T-helper 2 cell treated with Interferon-gamma antibody and Interleukin-4, amounts not matched to agents 5 μg/mL and 100 μg/mL, for 36 hours (primary cell): ENCODE measurements at regions not wholly inside any gene's neighbourhood (a gene's known extent, or its start where the extent isn't known, plus 50 kb on each side); places are given as distances from the start of the nearest gene placed in this dataset.

Source experiments
- DNase-seq: peaks from one replicate; pipeline ENCODE4 v3.0.0; 2021; ENCODE audit warnings: low spot score
- H3K27ac Mint-ChIP-seq: one replicate; pipeline ENCODE4 v1.8.0; 2021; ENCODE audit warnings: mild to moderate bottlenecking, mixed read lengths
- H3K27me3 Mint-ChIP-seq: one replicate; pipeline ENCODE4 v1.8.0; 2021; ENCODE audit warnings: low read depth, mixed read lengths
- H3K36me3 Mint-ChIP-seq: one replicate; pipeline ENCODE4 v1.8.0; 2021; ENCODE audit warnings: low read depth, mixed read lengths
- H3K4me1 Mint-ChIP-seq: one replicate; pipeline ENCODE4 v1.8.0; 2021; ENCODE audit warnings: low read depth, mixed read lengths
- H3K4me3 Mint-ChIP-seq: one replicate; pipeline ENCODE4 v1.8.0; 2022; ENCODE audit warnings: mild to moderate bottlenecking, moderate library complexity, mixed read lengths
- H3K9me3 Mint-ChIP-seq: one replicate; pipeline ENCODE4 v1.8.0; 2021; ENCODE audit warnings: mixed read lengths

DNA sequence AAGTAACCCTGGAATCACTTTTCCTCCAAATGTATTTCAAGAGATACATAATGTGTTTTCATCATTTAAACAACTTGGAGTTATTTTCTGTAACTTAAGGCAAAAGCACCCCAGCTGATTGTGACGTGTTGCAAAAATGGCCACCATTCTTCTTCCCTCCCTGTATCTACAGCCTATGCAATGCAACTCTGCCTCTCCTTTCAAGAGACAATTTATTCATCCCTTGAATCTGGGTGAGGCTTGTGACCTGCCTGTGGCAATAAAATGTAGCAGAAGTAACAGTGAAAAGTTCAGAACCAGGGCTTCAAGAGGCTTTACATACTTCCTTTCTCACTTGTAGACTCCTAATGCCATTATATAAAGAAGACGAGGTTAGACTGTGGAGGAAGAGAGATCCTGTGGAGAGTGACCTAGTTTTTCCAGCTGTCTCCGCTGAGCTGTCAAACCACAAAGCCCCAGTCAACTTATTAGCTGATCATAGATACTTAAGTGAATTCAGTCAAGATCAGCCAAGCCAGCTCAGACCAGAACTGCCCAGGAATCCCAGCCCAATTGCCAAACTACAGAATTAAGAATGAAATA lies 81.0 kb upstream of the KLF3 start:
- Mint-ChIP-seq H3K4me3 (no peak overlapping the region), H3K4me1 (no peaks in the 10 kb centered on the region), H3K27ac (no peak overlapping the region), H3K27me3 (peaks cover 16% of the 10 kb centered on the region), H3K9me3 (no peaks in the 10 kb centered on the region), H3K36me3 (no peaks in the 10 kb centered on the region)
- DNase-seq = no peak

DNA sequence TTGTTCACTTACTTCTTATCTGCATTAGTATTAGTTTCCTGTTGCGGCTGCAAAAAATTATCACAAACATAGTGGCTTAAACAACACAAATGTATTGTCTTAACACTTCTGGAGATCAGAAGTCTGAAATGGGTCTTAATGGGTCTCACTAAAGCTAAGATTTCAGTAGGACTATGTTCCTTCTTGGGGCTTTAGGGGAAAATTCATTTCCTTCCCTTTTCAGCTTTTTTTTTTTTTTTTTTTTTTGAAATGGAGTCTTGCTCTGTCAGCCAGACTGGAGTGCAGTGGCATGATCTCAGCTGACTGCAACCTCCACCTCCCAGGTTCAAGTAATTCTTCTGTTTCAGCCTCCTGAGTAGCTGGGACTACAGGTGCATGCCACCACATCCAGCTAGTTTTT lies 78.1 kb upstream of the KLF3 start:
- no peaks in the 10 kb centered on the region for H3K9me3 Mint-ChIP-seq
- no peak overlapping the region for H3K4me3 Mint-ChIP-seq
- DNase-seq = no peak
- H3K4me1 Mint-ChIP-seq = no peaks in the 10 kb centered on the region
- H3K27me3 Mint-ChIP-seq = peaks cover 16% of the 10 kb centered on the region
- H3K36me3 Mint-ChIP-seq = no peaks in the 10 kb centered on the region
- H3K27ac Mint-ChIP-seq = no peak overlapping the region

DNA sequence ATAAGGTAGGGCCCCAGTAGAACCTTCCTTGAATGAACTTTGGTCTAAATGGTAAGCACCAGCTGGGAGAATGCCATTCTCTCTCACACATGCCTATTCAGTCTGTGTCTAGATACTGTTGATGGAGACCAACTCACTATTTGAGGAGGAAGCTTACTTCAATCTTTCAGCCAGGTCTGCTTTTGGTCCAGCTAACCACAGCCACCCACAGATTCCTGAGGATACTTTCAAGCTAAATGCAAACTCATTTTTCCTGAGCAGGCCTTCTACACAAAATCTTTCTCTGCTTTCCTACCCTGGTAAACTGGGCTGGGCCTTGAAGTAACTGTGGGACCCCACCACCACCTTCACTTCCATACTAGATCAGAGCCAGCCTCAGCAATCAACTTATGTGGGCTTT lies 76.9 kb upstream of the KLF3 start:
- Mint-ChIP-seq H3K9me3 (no peaks in the 10 kb centered on the region), H3K27me3 (peaks cover 12% of the 10 kb centered on the region), H3K36me3 (no peaks in the 10 kb centered on the region), H3K4me3 (no peak overlapping the region), H3K27ac (no peak overlapping the region), H3K4me1 (no peaks in the 10 kb centered on the region)
- no peak for DNase-seq

DNA sequence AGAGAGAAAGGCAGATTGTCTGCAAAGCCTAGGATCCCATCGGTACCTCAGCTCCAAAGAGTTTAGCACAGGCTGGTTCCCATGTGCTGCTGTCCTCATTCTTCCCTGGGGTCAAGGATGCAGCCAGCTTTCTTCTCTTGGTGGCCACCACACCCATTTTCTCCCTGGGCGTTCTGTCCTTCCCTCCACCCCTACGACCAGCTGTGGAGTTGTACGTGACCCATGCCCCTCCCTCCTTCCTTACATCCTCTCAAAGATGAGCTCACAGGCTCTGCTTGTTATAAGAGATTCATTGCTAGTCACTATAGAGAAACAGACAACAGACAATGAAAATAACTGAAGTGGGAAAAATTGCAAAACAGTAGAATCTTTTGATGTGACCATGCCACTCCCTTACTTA lies 74.0 kb upstream of the KLF3 start:
- no peaks in the 10 kb centered on the region for H3K36me3 Mint-ChIP-seq
- peaks cover 9% of the 10 kb centered on the region for H3K27me3 Mint-ChIP-seq
- H3K27ac Mint-ChIP-seq = no peak overlapping the region
- no peaks in the 10 kb centered on the region for H3K4me1 Mint-ChIP-seq
- H3K9me3 Mint-ChIP-seq = no peaks in the 10 kb centered on the region
- H3K4me3 Mint-ChIP-seq = no peak overlapping the region
- DNase-seq = no peak

DNA sequence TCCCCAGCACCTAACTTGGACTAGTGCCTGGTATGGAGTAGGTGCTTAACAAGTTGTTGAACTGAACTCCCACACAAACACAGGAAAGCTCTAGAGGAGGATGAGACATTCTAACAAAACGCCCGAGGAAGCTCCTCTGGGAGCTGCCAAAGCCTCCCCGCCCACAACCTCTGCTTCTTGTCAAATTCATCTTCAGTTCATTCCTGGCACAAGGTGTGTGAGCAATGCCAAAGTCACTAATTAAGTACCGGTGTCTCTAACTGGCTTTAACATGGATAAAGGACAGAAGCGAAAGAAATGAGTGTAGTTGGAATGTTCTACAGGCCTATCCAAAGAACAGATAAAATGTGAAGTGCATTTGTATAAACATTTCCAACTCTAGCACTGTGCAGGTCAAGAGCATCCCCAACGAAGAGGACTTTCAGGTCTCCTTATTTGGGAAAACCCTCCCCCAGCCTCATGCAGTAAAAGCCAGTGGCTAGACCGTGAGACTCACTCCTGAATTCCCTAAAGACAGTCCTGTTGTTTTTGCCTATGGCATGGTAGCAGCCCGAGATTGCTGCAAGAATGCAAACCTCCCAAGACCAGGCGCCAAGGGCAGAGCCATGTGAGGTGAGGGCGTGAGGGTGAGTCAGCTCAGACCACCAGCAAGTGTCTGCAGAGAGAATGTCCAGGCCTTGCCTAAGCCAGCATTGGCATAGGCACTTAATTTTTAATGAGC lies 72.2 kb upstream of the KLF3 start:
- Mint-ChIP-seq H3K4me3 (no peak overlapping the region), H3K27me3 (peaks cover 2% of the 10 kb centered on the region), H3K36me3 (no peaks in the 10 kb centered on the region)

DNA sequence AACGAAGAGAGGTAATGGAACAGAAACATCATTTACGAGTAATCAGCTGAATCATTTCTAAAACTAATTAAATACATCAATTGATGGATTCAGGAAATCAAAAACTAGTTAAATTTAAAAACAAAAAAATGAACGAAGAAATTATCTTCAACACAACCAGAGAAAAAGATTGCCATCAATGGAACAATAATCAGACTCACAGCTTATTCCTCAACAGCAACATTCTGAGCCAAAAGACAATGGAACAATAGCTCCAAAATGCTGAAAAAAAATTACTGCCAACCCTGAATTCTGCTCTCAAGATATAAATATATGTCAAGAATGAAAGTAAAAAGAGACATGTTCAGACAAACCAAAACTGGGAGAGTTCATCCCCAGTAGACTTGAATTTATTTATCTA lies 65.5 kb upstream of the KLF3 start:
- Mint-ChIP-seq H3K4me3 (no peak overlapping the region), H3K27ac (no peak overlapping the region), H3K4me1 (no peaks in the 10 kb centered on the region), H3K9me3 (no peaks in the 10 kb centered on the region), H3K27me3 (peaks cover 10% of the 10 kb centered on the region), H3K36me3 (no peaks in the 10 kb centered on the region)
- DNase-seq = no peak

More for the DNA sequence above, 72.2 kb upstream of the KLF3 start:
- no peaks in the 10 kb centered on the region for H3K9me3 Mint-ChIP-seq
- DNase-seq = no peak
- no peaks in the 10 kb centered on the region for H3K4me1 Mint-ChIP-seq
- no peak overlapping the region for H3K27ac Mint-ChIP-seq

DNA sequence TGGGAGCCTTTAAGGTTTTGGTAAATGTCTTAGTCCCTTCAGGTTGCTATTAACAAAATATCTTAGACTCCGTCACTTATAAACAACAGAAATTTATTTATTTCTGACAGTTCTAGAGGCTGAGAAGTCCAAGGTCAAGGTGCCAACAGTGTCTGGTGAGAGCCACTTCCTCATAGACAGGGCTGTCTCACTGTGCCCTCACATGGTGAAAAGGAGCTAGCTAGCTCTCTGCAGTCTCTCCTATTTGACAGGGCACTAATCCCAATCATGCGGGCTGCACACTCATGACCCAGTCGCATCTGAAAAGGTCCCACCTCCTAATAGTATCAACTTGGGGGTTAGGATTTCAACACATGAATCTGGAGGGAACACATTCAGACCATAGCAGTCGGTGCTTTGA lies 63.4 kb upstream of the KLF3 start:
- Mint-ChIP-seq H3K4me3 (no peak overlapping the region), H3K27ac (no peak overlapping the region)
- no peak for DNase-seq

DNA sequence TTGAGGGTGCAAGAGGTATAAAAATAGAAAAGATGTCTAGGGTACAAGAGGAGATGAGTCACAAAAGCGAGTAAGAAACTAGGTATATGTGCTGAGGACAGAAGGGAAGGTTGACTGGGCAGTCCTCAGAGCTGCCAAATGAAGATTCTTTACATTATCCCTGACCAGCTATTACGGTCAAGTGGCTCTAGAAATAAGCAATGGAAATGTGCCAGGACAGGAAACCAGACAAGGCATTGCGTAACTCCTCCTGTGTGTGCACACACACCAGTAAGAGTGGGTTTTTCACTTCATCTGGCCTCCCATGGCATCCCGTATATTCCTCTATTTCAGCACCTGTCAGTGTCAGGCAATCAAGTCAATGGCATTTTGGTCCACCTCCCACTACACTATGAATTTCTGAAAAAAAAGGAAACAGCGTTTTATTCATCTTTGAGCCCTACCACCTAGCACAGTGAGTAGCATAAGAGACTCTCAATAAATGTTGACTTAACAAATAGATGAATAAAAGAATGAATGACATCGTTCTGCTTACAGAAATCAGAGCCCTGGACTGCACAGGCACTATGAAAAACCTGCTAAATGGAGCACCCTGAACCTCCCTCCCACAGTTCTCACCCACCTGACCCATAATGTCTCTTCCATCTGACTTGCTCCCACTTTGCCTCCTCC lies 62.6 kb upstream of the KLF3 start:
- peaks cover 24% of the 10 kb centered on the region for H3K27me3 Mint-ChIP-seq
- no peak overlapping the region for H3K27ac Mint-ChIP-seq
- no peak overlapping the region for H3K4me3 Mint-ChIP-seq
- DNase-seq = no peak
- H3K36me3 Mint-ChIP-seq = no peaks in the 10 kb centered on the region
- no peaks in the 10 kb centered on the region for H3K9me3 Mint-ChIP-seq
- H3K4me1 Mint-ChIP-seq = peaks cover 12% of the 10 kb centered on the region

More for the DNA sequence above, 63.4 kb upstream of the KLF3 start:
- Mint-ChIP-seq H3K9me3 (no peaks in the 10 kb centered on the region), H3K4me1 (peaks cover 10% of the 10 kb centered on the region), H3K36me3 (no peaks in the 10 kb centered on the region), H3K27me3 (peaks cover 21% of the 10 kb centered on the region)

DNA sequence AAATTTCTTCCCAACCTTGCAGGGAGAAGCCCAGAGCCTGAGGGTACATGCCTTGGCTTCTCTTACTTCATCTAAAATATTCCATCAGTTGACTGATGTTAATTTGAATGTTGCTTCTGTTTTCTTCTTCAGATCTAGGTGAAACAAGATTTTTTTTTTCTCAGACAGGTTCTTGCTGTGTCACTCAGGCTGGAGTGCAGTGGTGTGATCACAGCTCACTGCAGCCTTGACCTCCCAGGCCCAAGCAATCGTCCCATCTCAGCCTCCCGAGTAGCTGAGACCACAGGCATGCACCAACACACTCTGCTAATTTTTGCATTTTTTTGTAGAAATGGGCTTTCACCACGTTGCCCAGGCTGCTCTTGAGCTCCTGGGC lies 62.1 kb upstream of the KLF3 start:
- Mint-ChIP-seq H3K36me3 (no peaks in the 10 kb centered on the region), H3K4me3 (no peak overlapping the region), H3K27ac (no peak overlapping the region), H3K9me3 (no peaks in the 10 kb centered on the region), H3K27me3 (peaks cover 24% of the 10 kb centered on the region), H3K4me1 (peaks cover 12% of the 10 kb centered on the region)
- DNase-seq = no peak

DNA sequence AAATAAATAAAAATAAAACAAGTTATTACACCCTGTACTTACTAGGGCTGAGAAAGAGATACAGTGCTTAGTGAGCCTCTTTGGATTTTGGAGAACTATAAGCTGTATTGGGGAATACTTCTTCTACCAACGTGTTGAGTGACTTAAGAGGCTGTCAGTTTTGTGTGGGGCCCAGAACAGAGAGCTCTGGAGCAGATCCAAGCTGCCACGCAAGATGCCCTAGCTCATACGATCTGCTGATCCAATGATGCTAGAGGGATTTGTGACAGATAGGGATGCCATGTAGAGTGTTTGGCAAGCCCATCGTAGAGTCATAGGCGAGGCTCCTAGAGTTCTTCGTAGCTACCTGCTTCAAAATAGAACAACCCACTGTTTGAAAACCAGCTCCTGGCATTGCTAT lies 60.3 kb upstream of the KLF3 start:
- H3K27me3 Mint-ChIP-seq = peaks cover 23% of the 10 kb centered on the region
- no peak for DNase-seq
- no peaks in the 10 kb centered on the region for H3K9me3 Mint-ChIP-seq

DNA sequence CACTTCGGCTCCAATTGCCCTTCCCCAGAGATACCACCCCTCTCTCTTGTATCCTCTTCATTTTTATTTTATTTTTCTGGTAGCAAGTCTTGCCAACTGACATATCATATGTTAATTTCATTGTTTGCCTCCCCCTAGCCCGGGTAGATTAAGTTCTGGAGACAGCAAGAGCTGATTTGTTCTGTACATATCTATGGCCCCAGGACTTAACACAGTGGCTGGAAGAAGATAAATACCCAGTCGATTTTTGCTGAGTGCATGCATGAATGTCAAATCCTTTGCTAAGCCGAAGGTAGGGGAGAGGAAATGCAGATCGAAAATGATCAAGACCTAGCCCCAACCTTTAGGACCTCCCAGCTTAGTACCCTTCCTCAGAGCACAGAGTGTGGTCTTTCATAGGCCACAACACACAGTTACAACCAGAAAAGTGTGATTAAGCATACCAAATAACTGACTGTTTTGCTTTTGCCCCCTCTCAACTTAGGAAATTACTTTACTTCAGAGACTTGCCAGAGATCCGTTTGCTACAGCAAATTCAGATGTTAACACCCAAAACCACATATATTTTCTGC lies 58.7 kb upstream of the KLF3 start:
- H3K4me3 Mint-ChIP-seq = no peak overlapping the region
- H3K4me1 Mint-ChIP-seq = peaks cover 15% of the 10 kb centered on the region
- H3K36me3 Mint-ChIP-seq = no peaks in the 10 kb centered on the region
- H3K27me3 Mint-ChIP-seq = peaks cover 17% of the 10 kb centered on the region
- DNase-seq = no peak
- H3K27ac Mint-ChIP-seq = no peak overlapping the region
- H3K9me3 Mint-ChIP-seq = no peaks in the 10 kb centered on the region

More for the DNA sequence above, 60.3 kb upstream of the KLF3 start:
- H3K4me3 Mint-ChIP-seq = no peak overlapping the region
- no peak overlapping the region for H3K27ac Mint-ChIP-seq
- no peaks in the 10 kb centered on the region for H3K36me3 Mint-ChIP-seq
- peaks cover 12% of the 10 kb centered on the region for H3K4me1 Mint-ChIP-seq

DNA sequence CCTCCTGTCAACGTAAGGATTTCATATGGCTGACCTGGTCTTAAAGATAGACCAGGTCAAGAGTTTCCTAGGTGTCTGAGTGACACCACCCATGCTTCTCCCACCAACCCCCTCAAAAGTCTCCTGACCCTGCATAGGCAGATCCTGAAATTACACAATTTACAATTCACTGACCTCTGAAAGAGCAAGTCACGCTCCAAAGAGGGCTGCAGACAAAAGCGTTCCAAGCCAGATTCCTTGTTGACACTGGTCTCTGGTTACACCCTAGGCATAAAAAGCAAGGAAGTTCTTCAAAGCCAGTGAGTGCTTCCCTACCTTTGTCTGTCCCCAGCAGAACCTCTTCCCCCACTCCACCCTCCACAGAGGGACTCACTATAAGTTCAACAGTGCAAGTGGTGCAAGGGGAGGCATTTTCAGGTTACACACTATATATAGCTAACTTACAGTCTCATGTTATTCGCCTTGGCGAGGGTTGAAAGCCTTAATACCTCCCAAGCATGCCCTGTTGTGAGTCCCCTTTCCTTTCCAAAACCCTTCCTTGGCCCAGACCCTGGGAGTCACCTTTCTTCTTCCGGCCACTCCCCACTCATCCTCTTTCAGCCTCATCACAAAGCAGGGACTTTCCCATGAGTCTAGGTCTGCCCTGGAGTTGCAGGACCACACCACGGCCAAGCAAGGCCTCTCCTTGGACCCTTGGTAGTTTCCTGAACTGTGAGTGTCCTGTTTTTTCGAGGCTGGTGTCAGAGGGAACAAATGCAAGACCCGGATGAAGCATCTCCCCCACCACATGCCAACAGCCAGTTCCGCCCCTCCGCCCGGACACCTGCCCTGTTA lies 58.0 kb upstream of the KLF3 start:
- H3K27ac Mint-ChIP-seq = no peak overlapping the region

DNA sequence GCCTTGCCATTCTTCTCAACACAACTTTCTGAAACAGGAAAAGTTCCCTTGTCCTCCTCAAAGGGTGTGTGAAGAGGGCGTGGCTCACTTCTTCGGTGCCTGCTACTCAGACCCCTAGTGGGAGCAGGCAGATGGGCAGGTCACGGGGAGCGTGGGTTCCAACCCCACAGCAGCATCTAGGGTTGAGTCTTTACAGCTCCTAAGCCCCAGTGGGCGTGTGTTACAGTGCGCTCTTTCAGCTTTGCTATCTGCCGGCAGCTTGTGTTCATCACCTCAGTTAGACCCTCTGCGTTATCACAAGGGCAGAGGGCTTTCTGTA lies 57.5 kb upstream of the KLF3 start:
- H3K4me1 Mint-ChIP-seq = peaks cover 15% of the 10 kb centered on the region
- no peaks in the 10 kb centered on the region for H3K9me3 Mint-ChIP-seq
- H3K27me3 Mint-ChIP-seq = peaks cover 15% of the 10 kb centered on the region
- no peak overlapping the region for H3K4me3 Mint-ChIP-seq
- no peak for DNase-seq
- no peak overlapping the region for H3K27ac Mint-ChIP-seq
- no peaks in the 10 kb centered on the region for H3K36me3 Mint-ChIP-seq

More for the DNA sequence above, 58.0 kb upstream of the KLF3 start:
- Mint-ChIP-seq H3K36me3 (no peaks in the 10 kb centered on the region), H3K9me3 (no peaks in the 10 kb centered on the region), H3K4me1 (peaks cover 15% of the 10 kb centered on the region), H3K27me3 (peaks cover 15% of the 10 kb centered on the region), H3K4me3 (no peak overlapping the region)
- no peak for DNase-seq

DNA sequence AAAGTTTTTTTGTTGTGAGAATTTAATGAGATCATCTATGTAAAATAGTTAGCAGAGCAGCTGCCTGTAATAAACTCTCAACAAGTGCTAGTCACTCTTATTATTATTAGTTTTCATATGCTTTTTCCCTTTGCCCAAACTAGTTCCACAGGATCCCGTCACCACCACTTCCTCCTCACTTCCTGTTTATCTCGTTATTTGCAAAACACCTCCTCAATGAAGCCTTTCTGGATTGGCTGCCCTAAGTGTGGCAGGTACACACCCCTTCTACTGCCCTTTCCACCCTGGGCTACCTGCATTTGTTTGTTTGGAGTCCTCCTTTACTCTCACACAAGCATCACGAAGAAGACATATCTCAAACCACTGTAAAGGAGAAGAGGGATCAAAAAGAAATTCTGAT lies 54.4 kb upstream of the KLF3 start:
- no peaks in the 10 kb centered on the region for H3K9me3 Mint-ChIP-seq
- peaks cover 11% of the 10 kb centered on the region for H3K4me1 Mint-ChIP-seq
- H3K4me3 Mint-ChIP-seq = no peak overlapping the region
- no peak for DNase-seq
- H3K27ac Mint-ChIP-seq = no peak overlapping the region
- H3K27me3 Mint-ChIP-seq = peaks cover 12% of the 10 kb centered on the region
- no peaks in the 10 kb centered on the region for H3K36me3 Mint-ChIP-seq
